Testis (tissue), 2 donors: ENCODE measurements at regions not wholly inside any gene's neighbourhood (a gene's known extent, or its start where the extent isn't known, plus 50 kb on each side); places are given as distances from the start of the nearest gene placed in this dataset.

Experiments used
- CTCF ChIP-seq, 3 experiments: fragments of 450-650 bp in 2 of 3; fragments of 200-600 bp in 1 of 3; sonication (generic) in 1 of 3; IDR thresholded peaks; one replicate each; pipeline ENCODE4 v1.5.1; 2016 to 2019; ENCODE audit warnings: antibody characterized with exemption in 3 of 3, mild to moderate bottlenecking in 2 of 3, moderate library complexity in 1 of 3
- POLR2A ChIP-seq: fragments of 450-650 bp; IDR thresholded peaks from one replicate; pipeline ENCODE4 v1.6.1; 2017; ENCODE audit warnings: antibody characterized with exemption, mild to moderate bottlenecking, moderate library complexity

- TF ChIP-seq CTCF (IDR thresholded peaks at IDR 0.05) (no peak), POLR2A (no peak)
Observed at GRCh38 chr9:119453490-119453911, 84.3 kb upstream of the BRINP1 start.
